Glutamatergic neuron (in vitro differentiated cells): ENCODE measurements at regions not wholly inside any gene's neighbourhood (a gene's known extent, or its start where the extent isn't known, plus 50 kb on each side); places are given as distances from the start of the nearest gene placed in this dataset.

Experiments
- DNase-seq: peaks from one replicate; pipeline ENCODE4 v3.0.0; 2022
- H3K27ac Mint-ChIP-seq: one replicate; pipeline ENCODE4 v1.8.0; 2020; ENCODE audit warnings: mild to moderate bottlenecking, mixed read lengths, inconsistent platforms; ENCODE audit not compliant: unreplicated experiment
- H3K27me3 Mint-ChIP-seq: one replicate; pipeline ENCODE4 v1.8.0; 2020; ENCODE audit warnings: mild to moderate bottlenecking, moderate library complexity, mixed read lengths, inconsistent platforms; ENCODE audit not compliant: unreplicated experiment
- H3K36me3 Mint-ChIP-seq: one replicate; pipeline ENCODE4 v1.8.0; 2020; ENCODE audit warnings: mild to moderate bottlenecking, mixed read lengths, inconsistent platforms; ENCODE audit not compliant: unreplicated experiment
- H3K4me1 Mint-ChIP-seq: one replicate; pipeline ENCODE4 v1.8.0; 2020; ENCODE audit warnings: mild to moderate bottlenecking, low read depth, mixed read lengths, inconsistent platforms; ENCODE audit not compliant: unreplicated experiment
- H3K4me3 Mint-ChIP-seq: one replicate; pipeline ENCODE4 v1.8.0; 2020; ENCODE audit warnings: mild to moderate bottlenecking, mixed read lengths, inconsistent platforms; ENCODE audit not compliant: unreplicated experiment
- H3K9me3 Mint-ChIP-seq: one replicate; pipeline ENCODE4 v1.8.0; 2020; ENCODE audit warnings: mild to moderate bottlenecking, moderate library complexity, mixed read lengths, inconsistent platforms; ENCODE audit not compliant: unreplicated experiment
- TF ChIP-seq, protein P1 (sequence below): fragments of 200-600 bp; sonication (generic); IDR thresholded peaks from one replicate; pipeline ENCODE4 v1.5.0; 2021; ENCODE audit not compliant: partially characterized antibody, unreplicated experiment

- H3K27me3 Mint-ChIP-seq: peaks cover 5% of the 10 kb centered on the region
- no peaks in the 10 kb centered on the region for H3K9me3 Mint-ChIP-seq
- no peaks in the 10 kb centered on the region for H3K36me3 Mint-ChIP-seq
- H3K27ac Mint-ChIP-seq: no peak overlapping the region
- DNase-seq: no peak
- TF ChIP-seq, protein P1, sequence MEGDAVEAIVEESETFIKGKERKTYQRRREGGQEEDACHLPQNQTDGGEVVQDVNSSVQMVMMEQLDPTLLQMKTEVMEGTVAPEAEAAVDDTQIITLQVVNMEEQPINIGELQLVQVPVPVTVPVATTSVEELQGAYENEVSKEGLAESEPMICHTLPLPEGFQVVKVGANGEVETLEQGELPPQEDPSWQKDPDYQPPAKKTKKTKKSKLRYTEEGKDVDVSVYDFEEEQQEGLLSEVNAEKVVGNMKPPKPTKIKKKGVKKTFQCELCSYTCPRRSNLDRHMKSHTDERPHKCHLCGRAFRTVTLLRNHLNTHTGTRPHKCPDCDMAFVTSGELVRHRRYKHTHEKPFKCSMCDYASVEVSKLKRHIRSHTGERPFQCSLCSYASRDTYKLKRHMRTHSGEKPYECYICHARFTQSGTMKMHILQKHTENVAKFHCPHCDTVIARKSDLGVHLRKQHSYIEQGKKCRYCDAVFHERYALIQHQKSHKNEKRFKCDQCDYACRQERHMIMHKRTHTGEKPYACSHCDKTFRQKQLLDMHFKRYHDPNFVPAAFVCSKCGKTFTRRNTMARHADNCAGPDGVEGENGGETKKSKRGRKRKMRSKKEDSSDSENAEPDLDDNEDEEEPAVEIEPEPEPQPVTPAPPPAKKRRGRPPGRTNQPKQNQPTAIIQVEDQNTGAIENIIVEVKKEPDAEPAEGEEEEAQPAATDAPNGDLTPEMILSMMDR: no peak
- no peak overlapping the region for H3K4me3 Mint-ChIP-seq
- peaks cover 2% of the 10 kb centered on the region for H3K4me1 Mint-ChIP-seq
These were observed 64.2 kb upstream of the TNRC6C start for GRCh38 chr17:77894126-77894956.

DNA sequence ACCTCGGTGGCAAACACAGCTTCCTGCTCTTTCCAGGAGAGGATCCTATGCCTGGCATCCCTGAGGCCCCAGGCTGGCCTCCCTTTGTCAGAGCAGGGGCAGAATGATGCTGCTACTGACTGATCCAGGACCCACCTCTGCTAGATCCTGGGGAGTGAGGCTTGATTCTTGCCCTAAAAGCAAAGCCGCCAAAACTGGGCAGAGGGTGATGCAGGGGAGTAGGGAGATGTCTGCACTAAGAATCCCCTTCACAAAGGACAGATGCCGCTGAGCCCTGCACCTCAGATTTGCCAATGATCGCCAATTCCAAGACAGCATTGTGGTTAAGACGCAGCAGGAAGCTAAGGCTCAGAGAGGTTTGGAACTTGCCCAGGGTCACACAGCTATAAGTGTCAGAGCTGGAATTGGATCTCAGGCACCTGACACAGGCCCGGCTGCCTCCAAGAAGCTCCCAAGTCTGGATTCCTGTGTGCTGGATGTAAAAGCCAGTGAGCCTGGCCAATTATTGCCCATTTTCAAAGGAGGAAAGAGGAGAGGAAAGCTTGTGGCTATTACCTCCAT lies 60.7 kb upstream of the TNRC6C start:
- peaks cover 2% of the 10 kb centered on the region for H3K4me1 Mint-ChIP-seq
- no peak overlapping the region for H3K4me3 Mint-ChIP-seq
- no peaks in the 10 kb centered on the region for H3K36me3 Mint-ChIP-seq
- H3K9me3 Mint-ChIP-seq: no peaks in the 10 kb centered on the region
- DNase-seq: no peak
- H3K27ac Mint-ChIP-seq: no peak overlapping the region
- TF ChIP-seq, protein P1: no peak
- peaks cover 6% of the 10 kb centered on the region for H3K27me3 Mint-ChIP-seq

GRCh38 chr17:77898521-77899434 lies 59.7 kb upstream of the TNRC6C start:
- TF ChIP-seq, protein P1: no peak
- Mint-ChIP-seq H3K27ac (no peak overlapping the region), H3K27me3 (peaks cover 6% of the 10 kb centered on the region), H3K4me1 (peaks cover 2% of the 10 kb centered on the region), H3K36me3 (no peaks in the 10 kb centered on the region), H3K9me3 (no peaks in the 10 kb centered on the region), H3K4me3 (no peak overlapping the region)
- no peak for DNase-seq

- TF ChIP-seq, protein P1: no peak
- no peak overlapping the region for H3K27ac Mint-ChIP-seq
These were observed 59.0 kb upstream of the TNRC6C start for GRCh38 chr17:77899498-77899897.

More at GRCh38 chr17:77899498-77899897, 59.0 kb upstream of the TNRC6C start:
- no peak overlapping the region for H3K4me3 Mint-ChIP-seq
- DNase-seq: no peak
- H3K27me3 Mint-ChIP-seq: peaks cover 1% of the 10 kb centered on the region
- H3K9me3 Mint-ChIP-seq: no peaks in the 10 kb centered on the region
- H3K36me3 Mint-ChIP-seq: no peaks in the 10 kb centered on the region
- no peaks in the 10 kb centered on the region for H3K4me1 Mint-ChIP-seq
